LHCN-M2 (cell line): ENCODE measurements at regions not wholly inside any gene's neighbourhood (a gene's known extent, or its start where the extent isn't known, plus 50 kb on each side); places are given as distances from the start of the nearest gene placed in this dataset.
"Not testable (repeated sequence)": the region's sequence is repeated elsewhere in the genome, so short reads cannot be mapped to it uniquely, and the experiment has no call there.

Experiments
- DNase-seq: peaks from one replicate; pipeline ENCODE4 v3.0.0-alpha.2; 2012; ENCODE audit warnings: low read depth

- DNase-seq, result no peak
Observed at GRCh38 chrX:13518126-13518525, 51.3 kb upstream of the EGFL6 start.

- DNase-seq, result no peak
Observed at GRCh38 chrX:13515211-13515930, 54.0 kb upstream of the EGFL6 start.

- no peak for DNase-seq
Observed at GRCh38 chrX:13511944-13512330, 57.5 kb upstream of the EGFL6 start.

- DNase-seq, result no peak
Observed at GRCh38 chrX:13511241-13511943, 58.0 kb upstream of the EGFL6 start.

GRCh38 chrX:13507893-13508292, 61.5 kb upstream of the EGFL6 start:
- DNase-seq, result no peak

GRCh38 chrX:13506574-13506973, 62.8 kb upstream of the EGFL6 start:
- peak; percentile 34 for DNase-seq

- no peak for DNase-seq
Observed at GRCh38 chrX:13502590-13502989, 66.8 kb upstream of the EGFL6 start.

GRCh38 chrX:13499736-13500135, 69.7 kb upstream of the EGFL6 start:
- DNase-seq, result no peak

- DNase-seq, result no peak
Observed at GRCh38 chrX:13498238-13498637, 71.2 kb upstream of the EGFL6 start.

- DNase-seq, result no peak
Observed at GRCh38 chrX:13495232-13495631, 74.2 kb upstream of the EGFL6 start.

GRCh38 chrX:13494562-13494961, 74.8 kb upstream of the EGFL6 start:
- DNase-seq, result no peak

GRCh38 chrX:13493659-13494058, 75.7 kb upstream of the EGFL6 start:
- DNase-seq, result no peak

- DNase-seq, result no peak
Observed at GRCh38 chrX:13492286-13492685, 77.1 kb upstream of the EGFL6 start.

GRCh38 chrX:13491061-13491460, 78.3 kb upstream of the EGFL6 start:
- DNase-seq, result no peak

GRCh38 chrX:13489454-13489853, 79.9 kb upstream of the EGFL6 start:
- DNase-seq, result peak; percentile 59

GRCh38 chrX:13487731-13488505, 81.5 kb upstream of the EGFL6 start:
- DNase-seq, result peak; percentile 89

GRCh38 chrX:13485167-13485566, 84.2 kb upstream of the EGFL6 start:
- DNase-seq, result no peak

GRCh38 chrX:13483773-13484172, 85.6 kb upstream of the EGFL6 start:
- no peak for DNase-seq

- peak; percentile 29 for DNase-seq
Observed at GRCh38 chrX:13482746-13483541, 86.5 kb upstream of the EGFL6 start.

GRCh38 chrX:13480780-13481179, 88.6 kb upstream of the EGFL6 start:
- not testable (repeated sequence) for DNase-seq

- DNase-seq, result no peak
Observed at GRCh38 chrX:13479452-13479813, 90.0 kb upstream of the EGFL6 start.
